Smooth muscle cell (in vitro differentiated cells): ENCODE measurements at regions not wholly inside any gene's neighbourhood (a gene's known extent, or its start where the extent isn't known, plus 50 kb on each side); places are given as distances from the start of the nearest gene placed in this dataset.
"Not testable (repeated sequence)": the region's sequence is repeated elsewhere in the genome, so short reads cannot be mapped to it uniquely, and the experiment has no call there.

Source experiments
- DNase-seq: peaks from one replicate; lab custom pipeline; 2025; ENCODE audit not compliant: unreplicated experiment; lab: John Stamatoyannopoulos, UW
- H2AFZ ChIP-seq: fragments of 200-600 bp; sonication (generic); 2 replicates; pipeline ENCODE4 v1.6.0; 2016; ENCODE audit warnings: antibody characterized with exemption, low read depth, mild to moderate bottlenecking
- H3F3A ChIP-seq: fragments of 200-600 bp; sonication (generic); 2 replicates; pipeline ENCODE4 v1.6.0; 2017; ENCODE audit warnings: antibody characterized with exemption, low read depth
- H3K27ac ChIP-seq: fragments of 200-600 bp; sonication (generic); 2 replicates; pipeline ENCODE4 v1.5.1; 2016; ENCODE audit warnings: low read depth, mild to moderate bottlenecking
- H3K27me3 ChIP-seq: fragments of 200-600 bp; sonication (generic); 2 replicates; pipeline ENCODE4 v1.6.1; 2016; ENCODE audit warnings: low read depth, mild to moderate bottlenecking
- H3K36me3 ChIP-seq: fragments of 200-600 bp; sonication (generic); 2 replicates; pipeline ENCODE4 v1.5.1; 2016; ENCODE audit warnings: low read depth
- H3K4me1 ChIP-seq: fragments of 200-600 bp; sonication (generic); 2 replicates; pipeline ENCODE4 v1.5.1; 2016; ENCODE audit warnings: low read depth
- H3K4me2 ChIP-seq: fragments of 200-600 bp; sonication (generic); 2 replicates; pipeline ENCODE4 v1.6.0; 2016; ENCODE audit warnings: mild to moderate bottlenecking
- H3K4me3 ChIP-seq: fragments of 200-600 bp; sonication (generic); 2 replicates; pipeline ENCODE4 v1.5.1; 2016; ENCODE audit warnings: mild to moderate bottlenecking
- H3K79me2 ChIP-seq: fragments of 200-600 bp; sonication (generic); 2 replicates; pipeline ENCODE4 v1.6.0; 2016; ENCODE audit warnings: low read depth, mild to moderate bottlenecking
- H3K9ac ChIP-seq: fragments of 200-600 bp; sonication (generic); 2 replicates; pipeline ENCODE4 v1.6.0; 2016; ENCODE audit warnings: low read depth
- H3K9me3 ChIP-seq: fragments of 200-600 bp; sonication (generic); replicated peaks from 2 replicates; pipeline ENCODE4 v1.5.1; 2016; ENCODE audit warnings: low read depth
- H4K20me1 ChIP-seq: fragments of 200-600 bp; sonication (generic); 2 replicates; pipeline ENCODE4 v1.6.0; 2016; ENCODE audit warnings: low read depth
- CTCF ChIP-seq: fragments of 200-600 bp; sonication (generic); IDR thresholded peaks from 2 replicates; pipeline ENCODE4 v1.5.1; 2017; ENCODE audit warnings: borderline replicate concordance, mild to moderate bottlenecking, antibody characterized with exemption; ENCODE audit not compliant: insufficient read depth, poor library complexity, severe bottlenecking
- WGBS: methylation state at CpG from one replicate; pipeline ENCODE4 v1.1.7; 2016; ENCODE audit warnings: low lambda C conversion rate; 5-methylcytosine and 5-hydroxymethylcytosine counted together

- no peaks in the 10 kb centered on the region for H3K79me2 ChIP-seq
- no peak overlapping the region for H3K4me2 ChIP-seq
- H4K20me1 ChIP-seq = no peaks in the 10 kb centered on the region
- TF ChIP-seq CTCF = no peak
- H3K4me1 ChIP-seq = no peaks in the 10 kb centered on the region
- no peaks in the 10 kb centered on the region for H3F3A ChIP-seq
- H3K27ac ChIP-seq = no peak overlapping the region
- no peaks in the 10 kb centered on the region for H3K36me3 ChIP-seq
- WGBS = 74% methylated on average over 27 of the region's 33 CpGs
- no peak overlapping the region for H3K4me3 ChIP-seq
- no peak for DNase-seq
- H2AFZ ChIP-seq = no peak overlapping the region
- no peaks in the 10 kb centered on the region for H3K27me3 ChIP-seq
- no peaks in the 10 kb centered on the region for H3K9me3 ChIP-seq
- H3K9ac ChIP-seq = no peak overlapping the region
These were observed 93.5 kb downstream of the NPIPB11 start for GRCh38 chr16:29312835-29313558.

- H3K36me3 ChIP-seq, H3F3A ChIP-seq, H4K20me1 ChIP-seq, H2AFZ ChIP-seq, H3K4me2 ChIP-seq, DNase-seq, H3K27me3 ChIP-seq, H3K9me3 ChIP-seq, H3K9ac ChIP-seq, H3K79me2 ChIP-seq, H3K27ac ChIP-seq, H3K4me3 ChIP-seq, H3K4me1 ChIP-seq: not testable (repeated sequence)
- whole genome bisulfite sequencing = 99% methylated on average over 18 of the region's 18 CpGs
These were observed 94.2 kb downstream of the NPIPB11 start for GRCh38 chr16:29312345-29312675.

- Histone ChIP-seq H3K4me3 (no peak overlapping the region), H3K36me3 (no peaks in the 10 kb centered on the region), H3K27ac (no peak overlapping the region), H4K20me1 (no peaks in the 10 kb centered on the region), H3K4me1 (peaks cover 4% of the 10 kb centered on the region), H3K9ac (no peak overlapping the region), H3F3A (peaks cover 12% of the 10 kb centered on the region), H3K9me3 (no peaks in the 10 kb centered on the region), H3K27me3 (no peaks in the 10 kb centered on the region), H2AFZ (no peak overlapping the region), H3K4me2 (no peak overlapping the region), H3K79me2 (no peaks in the 10 kb centered on the region)
- WGBS = 96% methylated on average over 18 of the region's 20 CpGs
- DNase-seq = no peak
- TF ChIP-seq CTCF = no peak
These were observed 94.8 kb downstream of the NPIPB11 start for GRCh38 chr16:29311461-29312344.

GRCh38 chr16:29310852-29311314, 95.6 kb downstream of the NPIPB11 start:
- H3K27ac ChIP-seq = no peak overlapping the region
- H4K20me1 ChIP-seq = no peaks in the 10 kb centered on the region
- peaks cover 13% of the 10 kb centered on the region for H3F3A ChIP-seq
- H2AFZ ChIP-seq = no peak overlapping the region
- H3K79me2 ChIP-seq = no peaks in the 10 kb centered on the region
- H3K4me3 ChIP-seq = no peak overlapping the region
- 96% methylated on average over 11 of the region's 11 CpGs for WGBS
- no peak overlapping the region for H3K4me2 ChIP-seq
- no peaks in the 10 kb centered on the region for H3K9me3 ChIP-seq
- H3K9ac ChIP-seq = no peak overlapping the region
- H3K27me3 ChIP-seq = no peaks in the 10 kb centered on the region
- peaks cover 4% of the 10 kb centered on the region for H3K4me1 ChIP-seq
- no peak for DNase-seq
- TF ChIP-seq CTCF = no peak
- H3K36me3 ChIP-seq = no peaks in the 10 kb centered on the region

GRCh38 chr16:29310243-29310642, 96.3 kb downstream of the NPIPB11 start:
- not testable (repeated sequence) for H3K4me2 ChIP-seq, H3K27ac ChIP-seq, H3K9me3 ChIP-seq, H3K36me3 ChIP-seq, H3K4me3 ChIP-seq, H3K27me3 ChIP-seq, H3K79me2 ChIP-seq, DNase-seq, H3K9ac ChIP-seq, H2AFZ ChIP-seq, H4K20me1 ChIP-seq, H3K4me1 ChIP-seq
- WGBS = 100% methylated on average over 9 of the region's 9 CpGs
- H3F3A ChIP-seq = peaks cover 13% of the 10 kb centered on the region

- WGBS = 98% methylated on average over 13 of the region's 13 CpGs
- not testable (repeated sequence) for H3K36me3 ChIP-seq, H3K79me2 ChIP-seq, H2AFZ ChIP-seq, H3K27ac ChIP-seq, H3K4me2 ChIP-seq, H3K9me3 ChIP-seq, H3K4me3 ChIP-seq, H3K4me1 ChIP-seq, H4K20me1 ChIP-seq, H3K27me3 ChIP-seq, H3K9ac ChIP-seq, DNase-seq
- H3F3A ChIP-seq = peaks cover 13% of the 10 kb centered on the region
These were observed 96.9 kb downstream of the NPIPB11 start for GRCh38 chr16:29309601-29310000.
